T1000 (cell line): ENCODE measurements at regions not wholly inside any gene's neighbourhood (a gene's known extent, or its start where the extent isn't known, plus 50 kb on each side); places are given as distances from the start of the nearest gene placed in this dataset.

ENCODE experiments used
- DNase-seq: peaks from one replicate; lab custom pipeline; 2025; ENCODE audit warnings: mixed read lengths; lab: John Stamatoyannopoulos, UW

- DNase-seq: no peak
These were observed 138.8 kb upstream of the TAPT1 start for GRCh38 chr4:16365036-16365569.

GRCh38 chr4:16360694-16361262 lies 134.5 kb upstream of the TAPT1 start:
- no peak for DNase-seq

- no peak for DNase-seq
These were observed 126.9 kb upstream of the TAPT1 start for GRCh38 chr4:16353165-16353564.

DNA sequence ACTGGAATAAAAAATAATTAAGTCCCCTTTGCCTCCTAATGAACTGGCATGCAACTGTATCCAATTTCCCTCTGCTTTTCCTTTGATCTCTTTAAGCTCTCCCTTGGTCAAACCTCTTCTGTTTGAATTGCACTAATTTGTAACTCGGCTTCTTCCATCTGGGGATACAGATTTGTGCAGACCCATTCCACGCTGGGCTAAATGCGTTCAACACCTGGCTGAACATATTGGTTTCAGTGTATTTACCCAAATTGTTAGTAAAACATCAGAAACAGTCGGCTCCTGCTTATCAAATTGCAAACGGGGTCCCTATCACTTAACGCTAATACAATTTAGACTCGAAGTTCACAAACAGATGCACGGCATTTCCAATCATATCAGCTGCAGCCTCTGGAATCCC lies 124.9 kb upstream of the TAPT1 start:
- DNase-seq: no peak

GRCh38 chr4:16344853-16345252 lies 118.6 kb upstream of the TAPT1 start:
- DNase-seq: no peak

DNA sequence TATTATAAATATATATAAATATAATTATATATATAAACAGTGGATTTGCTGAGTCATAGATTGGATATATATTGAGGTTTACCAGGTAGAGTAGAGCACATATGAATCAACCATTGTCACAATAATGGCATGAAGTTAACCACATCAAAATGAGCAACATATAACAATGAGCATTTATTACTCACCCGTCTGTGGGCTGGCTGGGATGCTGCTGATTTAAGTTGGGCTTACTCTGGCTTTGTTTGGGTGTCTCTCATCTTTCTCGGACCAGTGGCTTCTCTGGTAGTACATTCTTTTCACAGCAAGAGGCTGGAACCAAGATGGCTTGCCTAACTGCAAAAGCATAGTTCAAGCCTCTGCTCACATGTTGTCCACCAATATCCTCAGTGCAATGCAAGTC lies 111.7 kb upstream of the TAPT1 start:
- no peak for DNase-seq

- no peak for DNase-seq
These were observed 108.3 kb upstream of the TAPT1 start for GRCh38 chr4:16334601-16335000.

DNA sequence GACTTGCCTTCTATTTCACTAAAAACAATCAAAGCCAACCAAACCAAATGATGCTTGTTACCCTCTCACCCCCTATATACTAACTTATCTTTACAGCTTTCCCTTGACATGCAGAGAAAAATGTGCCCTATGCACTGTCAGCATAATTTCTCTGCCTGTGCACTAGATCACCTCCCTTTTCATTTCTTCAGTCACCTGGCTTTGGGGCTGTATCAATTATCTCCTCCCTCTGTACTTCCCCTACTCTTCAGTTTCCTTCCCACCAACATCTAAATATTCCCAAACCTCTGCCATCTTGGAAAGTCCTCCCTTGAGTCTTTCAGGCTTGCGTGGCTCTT lies 103.5 kb upstream of the TAPT1 start:
- no peak for DNase-seq

GRCh38 chr4:16329125-16329796 lies 103.0 kb upstream of the TAPT1 start:
- DNase-seq: no peak

DNA sequence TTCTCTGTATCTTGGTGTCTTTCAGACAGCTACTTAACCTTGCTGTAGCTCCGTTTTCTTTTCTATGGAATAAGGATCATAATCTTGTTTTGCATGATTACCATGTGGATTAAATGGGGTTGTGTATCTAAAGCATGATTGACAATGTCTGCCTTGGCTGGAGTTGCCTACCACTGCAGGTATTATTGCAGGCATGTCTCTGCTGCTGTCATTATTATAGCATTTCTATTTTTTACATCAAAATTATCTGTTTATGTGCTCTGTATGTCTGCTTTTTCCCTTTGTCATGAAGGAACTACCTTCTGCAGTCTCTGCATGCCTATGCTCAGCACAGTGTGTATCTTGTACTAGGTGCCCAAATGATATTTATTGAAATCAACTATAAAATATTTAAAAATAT lies 95.9 kb upstream of the TAPT1 start:
- no peak for DNase-seq

GRCh38 chr4:16315456-16315855 lies 89.2 kb upstream of the TAPT1 start:
- DNase-seq: no peak

DNA sequence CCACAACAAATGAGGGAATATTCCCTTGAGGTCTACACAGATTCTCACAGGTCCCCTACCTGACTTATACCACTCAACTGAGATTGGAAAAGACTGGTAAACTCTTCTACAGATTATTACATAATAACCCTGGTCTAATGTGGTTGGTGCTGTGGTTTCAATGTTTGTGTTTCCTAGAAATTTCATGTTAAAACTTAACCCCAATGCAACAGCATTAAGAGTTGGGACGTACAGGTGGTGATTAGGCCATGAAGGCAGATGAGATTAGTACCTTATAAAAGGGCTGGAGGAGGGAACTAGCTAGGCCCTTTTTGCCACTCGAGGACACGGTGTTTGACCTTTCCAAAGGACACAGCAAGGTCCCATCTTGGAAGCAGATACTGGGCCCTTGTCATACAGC lies 84.3 kb upstream of the TAPT1 start:
- DNase-seq: no peak

DNA sequence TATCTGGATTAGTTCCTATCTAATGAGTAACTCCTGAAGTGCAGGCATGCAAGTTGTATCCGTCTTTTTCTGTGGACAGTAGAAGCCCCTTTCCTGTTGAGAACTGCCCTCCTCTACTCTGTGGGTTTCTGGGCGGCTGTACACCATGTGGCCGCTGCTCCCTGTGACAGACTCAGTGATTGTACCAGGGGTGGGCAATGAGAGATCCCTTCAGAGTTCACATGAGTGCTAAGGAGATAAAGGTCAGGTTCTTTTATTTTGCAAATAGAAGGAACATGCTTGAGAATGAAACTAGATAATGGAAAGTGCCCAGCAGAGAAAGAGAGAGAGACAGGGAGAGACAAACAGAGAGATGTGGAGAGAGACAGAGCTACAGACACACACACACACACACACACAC lies 76.4 kb upstream of the TAPT1 start:
- no peak for DNase-seq

GRCh38 chr4:16297003-16297402 lies 70.7 kb upstream of the TAPT1 start:
- DNase-seq: no peak

DNA sequence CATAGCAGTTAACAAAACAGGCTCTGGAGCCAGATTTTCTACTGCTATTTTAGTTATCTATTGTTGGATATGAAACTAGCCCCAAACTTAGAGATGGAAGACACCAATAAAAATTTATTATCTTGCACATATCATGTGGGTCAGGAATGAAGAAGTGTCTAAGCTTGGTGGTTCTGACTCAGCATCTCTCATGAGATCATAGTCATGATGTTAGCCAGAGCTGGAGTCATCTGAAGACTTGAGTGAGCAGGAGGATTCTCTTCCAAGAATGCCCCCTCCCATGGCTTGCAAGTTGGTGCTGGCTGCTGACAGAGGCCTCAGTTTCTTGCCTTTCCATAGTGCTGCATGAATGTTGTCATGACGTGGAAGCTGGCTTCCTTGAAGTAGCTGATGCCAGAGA lies 68.2 kb upstream of the TAPT1 start:
- peak; percentile 16 for DNase-seq

GRCh38 chr4:16293210-16293838 lies 67.1 kb upstream of the TAPT1 start:
- DNase-seq: no peak

DNA sequence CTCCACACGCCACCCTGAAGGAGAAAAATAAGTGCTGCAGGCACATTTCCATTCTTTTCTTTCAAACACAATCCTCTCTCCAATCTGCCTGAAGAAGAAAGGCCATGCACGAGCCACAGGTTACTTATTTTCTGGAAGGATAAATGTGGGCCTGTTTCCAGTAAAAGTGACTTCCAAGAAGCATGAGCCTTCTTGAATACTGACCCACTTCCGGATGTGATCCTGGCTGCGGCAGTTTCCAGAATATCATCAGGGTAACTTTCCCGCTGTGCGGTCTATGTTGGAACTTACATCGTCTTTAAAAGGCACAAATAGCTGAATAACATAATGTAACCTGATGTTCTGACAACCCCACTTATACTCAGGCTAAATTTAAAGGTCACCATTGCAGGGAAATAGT lies 66.3 kb upstream of the TAPT1 start:
- DNase-seq: no peak

GRCh38 chr4:16290681-16291420 lies 64.6 kb upstream of the TAPT1 start:
- DNase-seq: no peak

- peak; percentile 14 for DNase-seq
These were observed 63.8 kb upstream of the TAPT1 start for GRCh38 chr4:16289897-16290554.

GRCh38 chr4:16284050-16284449 lies 57.8 kb upstream of the TAPT1 start:
- DNase-seq: no peak

DNA sequence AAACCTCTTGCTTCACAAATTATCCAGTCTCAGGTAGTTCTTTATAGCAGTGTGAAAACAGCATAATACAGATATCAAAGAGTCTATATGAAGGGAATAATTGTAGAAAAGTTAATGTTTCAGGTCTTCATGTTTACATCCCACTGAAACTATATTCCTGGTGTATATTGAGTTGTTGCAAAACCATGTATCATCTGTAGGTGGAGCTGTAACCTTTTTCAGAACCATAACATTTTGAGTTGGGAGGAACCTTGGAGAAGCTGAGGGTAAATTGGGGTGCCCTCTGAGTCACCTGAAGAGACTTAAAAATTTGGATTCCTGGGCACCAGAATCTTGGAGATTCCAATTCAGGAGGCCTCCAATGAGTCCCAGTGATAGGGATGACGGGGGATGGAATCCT lies 51.9 kb upstream of the TAPT1 start:
- no peak for DNase-seq
